Right cardiac atrium (tissue), 5 donors: ENCODE measurements at regions not wholly inside any gene's neighbourhood (a gene's known extent, or its start where the extent isn't known, plus 50 kb on each side); places are given as distances from the start of the nearest gene placed in this dataset.

ENCODE experiments used
- ATAC-seq, 2 donors: fragments of 200-7000 bp; cut with Tn5 transposase; one replicate each; pipeline versions ENCODE4 v1.8.0 to v1.9.1; 2020; ENCODE audit warnings: moderate library complexity in 2 of 2, mild to moderate bottlenecking in 1 of 2
- DNase-seq, 3 donors: peaks; one replicate each; pipeline ENCODE4 v3.0.0-alpha.2; 2020
- H3K27ac ChIP-seq: one replicate; pipeline ENCODE4 v1.5.1; 2013; ENCODE audit warnings: mild to moderate bottlenecking, low read length, control low read depth, moderate library complexity
- H3K27me3 ChIP-seq: one replicate; pipeline ENCODE4 v1.6.1; 2013; ENCODE audit not compliant: control insufficient read depth, insufficient read depth
- H3K4me1 ChIP-seq: one replicate; pipeline ENCODE4 v1.6.1; 2013; ENCODE audit warnings: low read length; ENCODE audit not compliant: control insufficient read depth, insufficient read depth
- H3K4me3 ChIP-seq: one replicate; pipeline ENCODE4 v1.5.1; 2013; ENCODE audit warnings: low read length, control low read depth
- H3K9me3 ChIP-seq: one replicate; pipeline ENCODE4 v1.6.1; 2013; ENCODE audit warnings: low read length; ENCODE audit not compliant: control insufficient read depth
- WGBS: extraction: QIAGEN DNeasy Blood & Tissue Kit; methylation state at CpG from one replicate; pipeline ENCODE4 v1.1.7; 2013; 5-methylcytosine and 5-hydroxymethylcytosine counted together
- intact Hi-C, 4 donors: fragments of 100-400 bp; cut with DNase I; formaldehyde crosslinking; loops; one replicate each; pipeline versions ENCODE4 v1.11.0 to v1.14.0; 2022 to 2023
- donor health status: healthy with polysubstance abuse.
- donor health status: DM: no; HTN: yes; CAD: no.
- donor health status: DM: no; HTN: no; CAD: no.
- donor health status: DM: no; HTN: yes; CAD: no; lungs with severe emphysema.
- donor health status: DM: yes; HTN: yes; CAD: no.

- no peaks in the 10 kb centered on the region for H3K9me3 ChIP-seq
- intact Hi-C loops = no loop called here
- ATAC-seq (no peak), DNase-seq (no peak)
- no peak overlapping the region for H3K4me3 ChIP-seq
- H3K27ac ChIP-seq = no peak overlapping the region
- WGBS = 64% methylated on average over 23 of the region's 23 CpGs
- no peaks in the 10 kb centered on the region for H3K27me3 ChIP-seq
- no peaks in the 10 kb centered on the region for H3K4me1 ChIP-seq
Observed at GRCh38 chr17:79261355-79262072, 186.9 kb downstream of the ENGASE start.

GRCh38 chr17:79258843-79259242, 184.2 kb downstream of the ENGASE start:
- WGBS = 74% methylated on average over 9 of the region's 9 CpGs
- Histone ChIP-seq H3K27me3 (no peaks in the 10 kb centered on the region), H3K4me1 (no peaks in the 10 kb centered on the region), H3K27ac (no peak overlapping the region), H3K4me3 (no peak overlapping the region), H3K9me3 (no peaks in the 10 kb centered on the region)
- intact Hi-C loops = no loop called here
- ATAC-seq (no peak), DNase-seq (no peak)

GRCh38 chr17:79258041-79258440, 183.4 kb downstream of the ENGASE start:
- ATAC-seq = no peak
- Histone ChIP-seq H3K27me3 (no peaks in the 10 kb centered on the region), H3K27ac (no peak overlapping the region), H3K9me3 (no peaks in the 10 kb centered on the region), H3K4me3 (no peak overlapping the region), H3K4me1 (no peaks in the 10 kb centered on the region)
- intact Hi-C loops = no loop called here
- no peak for DNase-seq
- WGBS = 79% methylated on average over 8 of the region's 8 CpGs

GRCh38 chr17:79255926-79256585, 181.4 kb downstream of the ENGASE start:
- 78% methylated on average over 14 of the region's 14 CpGs for WGBS
- intact Hi-C loops = no loop called here
- Histone ChIP-seq H3K4me3 (no peak overlapping the region), H3K4me1 (no peaks in the 10 kb centered on the region), H3K9me3 (no peaks in the 10 kb centered on the region), H3K27me3 (no peaks in the 10 kb centered on the region), H3K27ac (no peak overlapping the region)
- no peak for DNase-seq
- ATAC-seq = no peak

GRCh38 chr17:79255456-79255855, 180.8 kb downstream of the ENGASE start:
- H3K9me3 ChIP-seq = no peaks in the 10 kb centered on the region
- no peak overlapping the region for H3K27ac ChIP-seq
- no peak overlapping the region for H3K4me3 ChIP-seq
- intact Hi-C loops = no loop called here
- 72% methylated on average over 11 of the region's 11 CpGs for WGBS
- H3K4me1 ChIP-seq = no peaks in the 10 kb centered on the region
- no peak for ATAC-seq
- H3K27me3 ChIP-seq = no peaks in the 10 kb centered on the region
- DNase-seq = peak in 1 of 3 donors; percentile 21

GRCh38 chr17:79255046-79255445, 180.4 kb downstream of the ENGASE start:
- H3K4me3 ChIP-seq = no peak overlapping the region
- H3K27ac ChIP-seq = no peak overlapping the region
- intact Hi-C loops = no loop called here
- no peaks in the 10 kb centered on the region for H3K27me3 ChIP-seq
- ATAC-seq = no peak
- no peaks in the 10 kb centered on the region for H3K9me3 ChIP-seq
- WGBS = 75% methylated on average over 6 of the region's 6 CpGs
- H3K4me1 ChIP-seq = no peaks in the 10 kb centered on the region
- peak in 1 of 3 donors; percentile 41 for DNase-seq

GRCh38 chr17:79252886-79253285, 178.3 kb downstream of the ENGASE start:
- H3K4me1 ChIP-seq = no peaks in the 10 kb centered on the region
- intact Hi-C loops = no loop called here
- 47% methylated on average over 12 of the region's 12 CpGs for WGBS
- no peak overlapping the region for H3K27ac ChIP-seq
- no peak overlapping the region for H3K4me3 ChIP-seq
- no peaks in the 10 kb centered on the region for H3K9me3 ChIP-seq
- no peaks in the 10 kb centered on the region for H3K27me3 ChIP-seq
- no peak for ATAC-seq
- no peak for DNase-seq

GRCh38 chr17:79251824-79252223, 177.2 kb downstream of the ENGASE start:
- DNase-seq = no peak
- H3K4me3 ChIP-seq = no peak overlapping the region
- no peaks in the 10 kb centered on the region for H3K9me3 ChIP-seq
- H3K27ac ChIP-seq = no peak overlapping the region
- ATAC-seq = no peak
- intact Hi-C loops = no loop called here
- no peaks in the 10 kb centered on the region for H3K4me1 ChIP-seq
- H3K27me3 ChIP-seq = no peaks in the 10 kb centered on the region
- WGBS = 61% methylated on average over 4 of the region's 4 CpGs

GRCh38 chr17:79249929-79250521, 175.4 kb downstream of the ENGASE start:
- DNase-seq (peak in 1 of 3 donors; percentile 7), ATAC-seq (no peak)
- Histone ChIP-seq H3K4me3 (no peak overlapping the region), H3K4me1 (no peaks in the 10 kb centered on the region), H3K27ac (no peak overlapping the region), H3K27me3 (no peaks in the 10 kb centered on the region), H3K9me3 (no peaks in the 10 kb centered on the region)
- intact Hi-C loops = no loop called here
- 85% methylated on average over 22 of the region's 22 CpGs for WGBS

- no peaks in the 10 kb centered on the region for H3K27me3 ChIP-seq
- WGBS = 64% methylated on average over 27 of the region's 27 CpGs
- DNase-seq = peak in 1 of 3 donors; percentile 7
Observed at GRCh38 chr17:79248843-79249493, 174.3 kb downstream of the ENGASE start.

More at GRCh38 chr17:79248843-79249493, 174.3 kb downstream of the ENGASE start:
- H3K27ac ChIP-seq = no peak overlapping the region
- intact Hi-C loops = no loop called here
- H3K9me3 ChIP-seq = no peaks in the 10 kb centered on the region
- H3K4me1 ChIP-seq = no peaks in the 10 kb centered on the region
- ATAC-seq = no peak
- H3K4me3 ChIP-seq = no peak overlapping the region
